Calu3 (cell line): ENCODE measurements at regions not wholly inside any gene's neighbourhood (a gene's known extent, or its start where the extent isn't known, plus 50 kb on each side); places are given as distances from the start of the nearest gene placed in this dataset.

ENCODE experiments used
- BruUV-seq: library from RNA; stranded (reverse); fragments of 400-500 nt; replicated peaks from 2 replicates; lab custom pipeline; 2021; lab: Mats Ljungman, UMichigan
- CTCF ChIA-PET: fragments of 300-600 bp; sonication (Branson Sonifier 250); formaldehyde crosslinking; loops from one replicate; lab custom pipeline; 2022; ENCODE audit warnings: antibody characterized with exemption; lab: Charles Lee
- DNase-seq: peaks from one replicate; pipeline ENCODE4 v3.0.0; 2022
- H3K27ac Mint-ChIP-seq: one replicate; pipeline ENCODE4 v1.8.0; 2022; ENCODE audit warnings: mixed read lengths; ENCODE audit not compliant: unreplicated experiment
- H3K27me3 Mint-ChIP-seq: one replicate; pipeline ENCODE4 v1.8.0; 2022; ENCODE audit warnings: mixed read lengths; ENCODE audit not compliant: unreplicated experiment
- H3K36me3 Mint-ChIP-seq: one replicate; pipeline ENCODE4 v1.8.0; 2022; ENCODE audit warnings: mild to moderate bottlenecking, moderate library complexity, mixed read lengths; ENCODE audit not compliant: insufficient read depth, unreplicated experiment
- H3K4me1 Mint-ChIP-seq: one replicate; pipeline ENCODE4 v1.8.0; 2022; ENCODE audit warnings: mild to moderate bottlenecking, low read depth, mixed read lengths; ENCODE audit not compliant: unreplicated experiment
- H3K4me3 Mint-ChIP-seq: one replicate; pipeline ENCODE4 v1.8.0; 2022; ENCODE audit warnings: mild to moderate bottlenecking, low read depth, moderate library complexity, mixed read lengths; ENCODE audit not compliant: unreplicated experiment
- H3K9me3 Mint-ChIP-seq: one replicate; pipeline ENCODE4 v1.8.0; 2022; ENCODE audit warnings: low read depth, mixed read lengths; ENCODE audit not compliant: unreplicated experiment
- CTCF ChIP-seq: fragments of 200-600 bp; IDR thresholded peaks from one replicate; pipeline ENCODE4 v1.8.0; 2022; ENCODE audit warnings: antibody characterized with exemption; ENCODE audit not compliant: unreplicated experiment
- intact Hi-C: fragments of 100-400 bp; cut with micrococcal nuclease; formaldehyde crosslinking; loops from one replicate; pipeline ENCODE4 v1.10.0; 2022; ENCODE audit not compliant: unreplicated experiment

DNA sequence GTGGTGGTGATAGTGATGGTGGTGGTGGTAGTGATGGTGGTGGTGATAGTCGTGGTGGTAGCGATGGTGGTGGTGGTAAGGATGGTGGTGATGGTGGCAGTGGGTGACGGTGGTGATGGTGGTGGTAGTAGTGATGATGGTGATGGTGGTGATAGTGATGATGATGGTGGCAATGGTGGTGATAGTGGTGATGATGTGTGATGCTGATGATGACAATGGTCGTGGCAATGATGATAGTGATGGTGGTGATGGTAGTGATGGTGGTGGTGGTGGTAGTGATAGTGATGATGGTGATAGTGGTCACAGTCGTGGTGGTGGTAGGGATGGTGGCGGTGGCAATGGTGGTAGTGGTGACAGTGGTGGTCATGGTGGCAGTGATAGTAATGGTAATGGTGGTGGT, 243.9 kb upstream of the RAB6C start:
- intact Hi-C loops = no loop called here

GRCh38 chr2:129737660-129738527, 241.6 kb upstream of the RAB6C start:
- CTCF ChIA-PET = no interaction called here
- no peak for TF ChIP-seq CTCF
- Mint-ChIP-seq H3K4me3 (no peak overlapping the region), H3K9me3 (no peaks in the 10 kb centered on the region), H3K4me1 (no peaks in the 10 kb centered on the region), H3K27me3 (no peaks in the 10 kb centered on the region), H3K36me3 (no peaks in the 10 kb centered on the region), H3K27ac (no peak overlapping the region)
- DNase-seq = no peak
- intact Hi-C loops = no loop called here
- BruUV-seq = no TSS peak

More for the DNA sequence above, 243.9 kb upstream of the RAB6C start:
- no peaks in the 10 kb centered on the region for H3K4me1 Mint-ChIP-seq
- no peaks in the 10 kb centered on the region for H3K27me3 Mint-ChIP-seq
- no peaks in the 10 kb centered on the region for H3K36me3 Mint-ChIP-seq
- BruUV-seq = no TSS peak
- H3K27ac Mint-ChIP-seq = no peak overlapping the region
- CTCF ChIA-PET = no interaction called here
- TF ChIP-seq CTCF = no peak
- H3K4me3 Mint-ChIP-seq = no peak overlapping the region
- no peak for DNase-seq
- no peaks in the 10 kb centered on the region for H3K9me3 Mint-ChIP-seq

DNA sequence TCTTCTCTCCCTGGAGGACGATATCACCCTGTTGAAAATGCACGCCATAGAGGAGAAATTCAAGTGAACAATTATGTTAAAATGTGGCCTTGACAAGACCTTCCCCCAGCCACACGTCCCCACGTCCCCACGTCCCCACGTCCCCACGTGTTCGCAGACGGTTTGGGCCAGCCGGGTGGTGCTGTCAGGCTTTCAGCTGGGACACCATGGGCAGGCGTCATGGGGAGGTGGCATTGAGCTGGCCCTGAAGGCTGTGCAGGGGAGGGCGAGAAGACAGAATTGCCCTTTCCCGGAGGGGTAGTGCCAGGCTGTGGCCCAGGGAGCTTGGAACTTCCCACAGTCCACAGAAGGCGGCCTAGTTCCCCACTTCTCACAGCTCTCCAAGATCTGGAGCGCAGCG, 240.7 kb upstream of the RAB6C start:
- intact Hi-C loops = no loop called here
- Mint-ChIP-seq H3K9me3 (no peaks in the 10 kb centered on the region), H3K36me3 (no peaks in the 10 kb centered on the region), H3K27me3 (no peaks in the 10 kb centered on the region), H3K4me1 (no peaks in the 10 kb centered on the region), H3K27ac (no peak overlapping the region), H3K4me3 (no peak overlapping the region)
- CTCF ChIA-PET = no interaction called here
- DNase-seq = no peak
- no peak for TF ChIP-seq CTCF
- no TSS peak for BruUV-seq

DNA sequence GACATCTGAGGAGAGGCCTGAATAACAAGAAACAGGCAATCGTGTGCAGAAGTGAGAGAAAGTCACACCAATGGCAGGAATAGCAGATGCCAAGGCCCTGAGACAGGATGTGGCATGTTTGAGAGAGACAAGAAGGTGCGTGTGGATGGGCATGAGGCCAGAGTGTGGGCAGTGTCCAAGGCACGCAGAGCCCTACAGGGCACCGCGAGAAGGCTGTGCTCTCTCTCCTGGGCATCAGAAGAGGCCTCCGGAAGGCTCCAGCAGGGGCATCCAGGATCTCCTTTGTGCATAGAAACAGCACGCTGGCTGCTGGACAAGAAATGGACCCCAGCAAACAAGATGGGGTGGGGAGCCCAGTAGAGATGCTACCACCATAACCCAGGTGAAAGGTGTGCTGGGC, 239.0 kb upstream of the RAB6C start:
- no peak overlapping the region for H3K4me3 Mint-ChIP-seq
- CTCF ChIA-PET = no interaction called here
- H3K27me3 Mint-ChIP-seq = peaks cover 2% of the 10 kb centered on the region
- H3K4me1 Mint-ChIP-seq = no peaks in the 10 kb centered on the region
- BruUV-seq = no TSS peak
- no peaks in the 10 kb centered on the region for H3K36me3 Mint-ChIP-seq
- H3K27ac Mint-ChIP-seq = no peak overlapping the region
- TF ChIP-seq CTCF = no peak
- intact Hi-C loops = no loop called here
- peaks cover 3% of the 10 kb centered on the region for H3K9me3 Mint-ChIP-seq
- DNase-seq = no peak
